ELF-1 (cell line): ENCODE measurements at regions not wholly inside any gene's neighbourhood (a gene's known extent, or its start where the extent isn't known, plus 50 kb on each side); places are given as distances from the start of the nearest gene placed in this dataset.
A peak's percentile ranks its signal among the peaks of the same experiment; 100 is the strongest.

ENCODE experiments used
- DNase-seq: peaks from one replicate; pipeline ENCODE4 v3.0.0-alpha.2; 2016; ENCODE audit warnings: low read depth, low spot score

DNA sequence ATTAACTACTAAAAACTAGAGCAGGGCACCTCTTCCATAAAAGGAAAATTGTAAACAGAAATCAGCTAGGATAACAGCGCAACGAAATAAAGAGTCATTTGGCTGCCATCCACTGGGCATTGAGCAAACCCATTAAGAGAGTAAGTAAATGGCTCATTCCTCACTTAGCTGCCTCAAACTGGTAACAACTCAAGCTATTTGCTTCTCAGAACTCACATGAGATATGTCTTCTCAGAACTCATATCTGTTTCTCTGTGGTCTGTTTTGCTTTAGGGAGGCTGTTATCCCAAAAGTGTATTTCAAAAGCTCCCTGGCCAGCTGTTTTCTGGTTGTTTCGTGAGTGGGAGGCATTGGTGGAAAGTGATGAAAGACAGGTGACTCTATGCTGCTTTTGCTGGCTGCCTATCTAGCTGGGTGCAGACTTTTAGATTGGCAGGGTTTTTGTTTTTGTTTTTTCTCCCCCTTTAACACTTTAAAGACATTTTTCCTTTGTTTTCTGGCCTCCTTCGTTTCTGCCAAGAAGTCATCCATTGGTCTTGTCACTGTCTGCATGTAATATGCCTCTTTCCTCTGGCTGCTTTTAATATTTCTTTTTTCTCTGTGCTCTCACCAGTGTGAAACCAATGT lies 269.2 kb upstream of the RGS18 start:
- no peak for DNase-seq

DNA sequence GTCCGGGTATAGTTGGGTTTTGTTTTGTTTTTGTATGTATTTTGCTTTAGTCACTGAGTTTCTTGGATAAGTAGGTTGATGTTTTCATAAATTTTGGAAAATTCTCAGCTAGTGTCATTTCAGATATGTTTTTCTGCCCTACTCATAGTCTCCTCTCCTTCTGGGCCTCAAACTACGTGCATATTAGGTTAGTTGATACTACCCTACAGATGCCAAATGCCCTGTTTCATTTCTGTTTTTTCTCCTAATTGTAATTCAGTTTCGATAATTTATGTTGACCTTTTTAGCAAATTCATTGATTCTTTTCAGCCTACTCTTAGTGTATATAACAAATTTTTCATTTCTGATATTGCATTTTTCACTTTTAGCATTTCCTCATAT lies 268.6 kb upstream of the RGS18 start:
- DNase-seq: no peak

DNA sequence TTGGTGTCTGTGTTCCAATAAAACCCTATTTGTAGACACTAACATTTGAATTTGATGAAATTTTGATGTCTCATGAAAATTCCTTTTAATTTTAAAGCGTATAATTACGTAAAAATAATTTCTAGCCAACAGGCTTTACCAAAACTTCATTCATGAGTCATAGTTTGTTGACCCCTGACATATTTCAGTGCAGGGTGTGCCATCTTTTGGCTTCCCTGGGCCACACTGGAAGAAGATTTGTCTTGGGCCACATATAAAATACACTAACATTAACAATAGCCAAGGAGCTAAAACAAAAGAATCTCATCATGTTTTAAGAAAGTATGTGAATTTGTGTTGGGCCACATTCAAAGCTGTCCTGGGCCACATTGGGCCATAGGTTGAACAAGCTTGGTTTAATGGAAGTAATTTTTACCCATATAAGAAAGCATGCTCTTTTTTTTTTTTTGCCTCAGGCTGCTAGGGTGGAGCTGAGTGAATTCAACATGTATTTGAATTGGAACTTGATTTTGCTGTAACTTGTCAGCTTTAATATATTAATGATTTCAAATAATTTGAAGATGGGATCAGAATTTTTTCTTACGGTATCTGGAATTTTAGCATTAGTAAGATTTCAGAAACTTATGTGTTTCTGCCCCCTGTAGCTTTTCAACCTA lies 267.7 kb upstream of the RGS18 start:
- DNase-seq: no peak

DNA sequence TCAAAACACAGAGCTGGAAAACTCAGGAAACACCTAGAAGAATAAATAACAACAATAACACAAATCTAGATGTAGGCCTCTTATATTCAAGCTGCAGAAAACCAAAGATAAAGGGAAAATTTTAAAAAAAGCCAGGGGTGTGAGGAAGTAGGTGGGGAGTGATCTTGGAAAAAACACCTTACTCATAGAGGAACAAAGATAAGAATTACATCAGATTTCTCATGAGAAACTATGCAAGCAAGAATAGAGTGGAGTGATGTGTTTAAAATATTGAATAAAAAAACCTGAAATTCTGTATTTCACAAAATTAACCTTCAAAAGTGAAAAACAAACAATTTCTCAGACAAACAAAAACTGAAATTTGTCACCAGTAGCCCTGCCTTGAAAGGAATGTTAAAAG lies 265.5 kb upstream of the RGS18 start:
- DNase-seq: no peak

DNA sequence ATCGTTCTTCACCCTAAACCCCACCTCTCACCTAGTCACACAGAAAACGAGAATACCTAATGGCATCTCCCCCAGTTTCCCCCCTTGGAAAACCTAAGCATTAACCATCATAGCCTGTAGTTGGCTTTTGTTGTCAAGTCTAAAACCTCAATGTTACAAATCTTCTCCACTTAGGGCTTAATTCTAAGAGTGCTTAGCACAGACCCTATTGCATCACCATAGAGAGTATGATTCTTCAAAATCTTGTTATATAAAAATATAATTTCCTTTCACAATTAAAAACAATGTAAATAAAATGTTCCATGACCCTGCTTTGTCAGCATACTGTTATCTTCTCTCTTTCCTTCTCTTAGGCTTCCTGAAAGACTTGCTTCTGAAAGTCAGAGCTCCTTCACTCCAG lies 263.2 kb upstream of the RGS18 start:
- DNase-seq: no peak

DNA sequence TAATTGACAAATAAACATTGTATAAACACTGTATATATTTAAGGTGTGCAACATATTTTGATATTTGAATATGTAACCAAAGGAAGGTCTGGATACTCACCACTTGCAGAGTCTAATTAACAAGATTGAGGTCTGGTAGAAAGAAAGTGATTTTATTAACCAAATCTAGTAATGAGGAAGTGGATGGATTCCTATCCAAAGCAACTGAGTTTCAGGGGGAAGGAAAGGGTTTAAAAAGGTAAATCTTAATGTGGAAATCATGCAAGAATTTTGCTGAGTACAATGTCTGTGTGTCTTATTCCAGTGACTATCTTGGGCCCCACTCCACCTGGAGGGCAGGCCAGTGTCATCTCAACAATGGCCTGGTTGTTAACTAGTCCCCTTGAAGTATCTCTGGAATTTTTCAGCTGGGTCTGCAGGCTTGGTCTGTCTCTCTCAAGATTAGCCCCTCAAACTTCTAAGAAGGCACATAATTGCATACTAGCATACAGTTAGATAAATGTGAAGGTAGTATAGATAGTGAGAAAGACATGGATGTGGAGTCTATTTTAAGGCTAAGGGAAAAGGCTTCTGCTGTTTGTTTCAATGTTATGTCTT lies 262.7 kb upstream of the RGS18 start:
- DNase-seq: peak; percentile 34

DNA sequence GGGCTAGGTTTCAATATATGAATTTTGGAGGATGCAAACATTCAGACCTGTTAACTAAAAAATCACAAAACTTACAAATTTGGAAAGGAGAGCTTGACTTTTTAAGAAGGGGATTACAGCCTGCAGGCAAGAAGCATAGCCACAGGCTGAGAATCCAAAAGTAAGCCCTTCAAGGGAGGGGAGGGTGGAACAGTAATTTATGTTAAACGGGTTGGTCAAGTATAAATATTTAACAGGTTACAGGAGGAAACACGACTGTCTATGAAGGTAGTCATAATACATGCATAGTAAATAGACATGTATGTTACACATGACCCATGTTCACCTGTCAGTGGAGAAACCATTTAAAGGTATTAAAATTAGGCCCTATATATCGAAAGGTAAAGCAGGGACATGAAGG lies 261.1 kb upstream of the RGS18 start:
- no peak for DNase-seq

DNA sequence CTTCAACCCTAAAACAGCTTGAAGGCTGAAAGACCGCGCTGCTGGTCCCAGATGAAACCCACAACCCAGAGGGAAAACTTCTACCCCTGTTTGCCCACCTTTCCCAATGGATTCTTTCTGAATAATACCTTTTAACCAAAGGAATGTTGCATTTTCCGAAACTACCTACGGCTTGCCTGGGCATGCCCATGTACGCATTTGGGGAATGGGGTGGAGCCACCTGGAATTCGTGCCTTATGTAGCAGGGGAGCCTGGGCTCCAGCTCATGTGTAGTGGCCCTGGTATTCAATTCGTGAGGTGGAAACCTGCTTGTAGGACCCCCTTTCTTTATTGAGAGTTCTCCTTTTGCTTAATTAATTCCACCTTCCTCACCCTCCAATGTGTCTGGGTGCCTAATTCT lies 256.6 kb upstream of the RGS18 start:
- DNase-seq: no peak

DNA sequence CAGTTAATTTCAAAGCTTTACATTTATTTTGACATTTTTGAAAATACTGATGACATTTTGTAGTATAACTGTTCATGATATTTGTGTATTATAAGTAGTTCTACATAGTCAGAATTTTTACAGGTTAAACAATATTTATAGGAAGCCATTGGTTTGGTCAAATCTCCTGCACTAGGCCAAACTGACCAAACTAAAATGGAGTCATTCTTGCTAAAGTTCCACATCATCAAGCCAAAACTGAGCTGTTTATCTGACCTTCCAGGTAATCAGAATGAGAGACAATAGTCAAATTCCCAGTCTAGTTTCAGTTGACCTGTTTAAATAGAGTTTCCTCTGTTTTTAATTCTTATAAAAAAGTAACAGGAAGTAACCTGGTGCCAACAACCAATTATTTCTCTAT lies 253.3 kb upstream of the RGS18 start:
- no peak for DNase-seq

DNA sequence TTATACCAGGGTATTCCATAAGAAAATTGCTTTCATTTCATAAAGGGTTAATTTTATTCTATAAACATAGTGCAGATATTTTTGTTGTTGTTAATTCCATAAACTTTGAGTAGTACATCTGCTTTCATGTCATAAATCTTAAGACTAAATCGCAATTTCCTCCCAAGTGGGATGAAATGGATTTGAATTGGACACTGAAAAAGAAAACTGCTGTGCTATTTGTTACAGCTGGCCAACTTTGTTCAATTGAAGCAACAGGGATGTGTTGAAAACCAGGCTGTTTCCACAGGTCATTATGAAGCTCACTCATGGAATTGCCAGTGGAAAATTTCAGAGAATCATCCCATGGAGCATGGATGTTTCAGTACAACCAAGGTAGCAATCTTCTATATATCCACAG lies 252.5 kb upstream of the RGS18 start:
- no peak for DNase-seq

DNA sequence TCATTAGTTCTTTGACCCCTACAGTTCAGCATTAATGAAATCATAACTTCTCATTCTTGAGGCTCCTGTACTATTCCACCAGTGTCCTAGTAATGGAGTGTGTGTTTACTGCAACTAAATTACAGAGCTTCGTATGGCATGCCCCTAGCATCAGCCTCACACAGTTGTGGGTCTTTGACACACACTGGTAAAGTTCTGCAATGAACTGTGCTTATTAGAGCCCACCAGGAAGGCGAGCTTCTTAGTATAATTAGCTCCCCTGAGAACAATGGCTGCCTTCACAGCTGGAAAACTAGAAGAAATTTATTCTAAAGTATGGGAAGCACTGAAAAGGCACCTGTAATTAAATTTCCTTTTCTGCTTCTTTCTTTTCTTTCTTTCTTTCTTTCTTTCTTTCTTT lies 251.1 kb upstream of the RGS18 start:
- DNase-seq: no peak

DNA sequence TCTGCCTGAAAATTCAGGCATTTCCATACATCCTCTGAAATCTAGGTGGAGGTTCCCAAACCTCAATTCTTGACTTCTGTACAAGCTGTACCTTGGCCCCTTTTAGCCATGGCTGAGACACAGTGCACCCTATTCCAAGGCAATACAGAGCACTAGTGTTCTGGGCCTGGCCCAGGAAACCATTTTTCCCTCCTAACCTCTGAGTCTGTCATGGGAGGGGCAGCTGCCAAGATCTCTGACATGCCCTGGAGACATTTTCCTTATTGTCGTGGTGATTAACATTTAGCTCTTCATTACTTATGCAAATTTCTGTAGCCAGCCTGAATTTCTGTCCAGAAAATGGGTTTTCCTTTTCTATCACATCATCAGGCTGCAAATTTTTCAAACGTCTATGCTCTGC lies 248.0 kb upstream of the RGS18 start:
- no peak for DNase-seq

DNA sequence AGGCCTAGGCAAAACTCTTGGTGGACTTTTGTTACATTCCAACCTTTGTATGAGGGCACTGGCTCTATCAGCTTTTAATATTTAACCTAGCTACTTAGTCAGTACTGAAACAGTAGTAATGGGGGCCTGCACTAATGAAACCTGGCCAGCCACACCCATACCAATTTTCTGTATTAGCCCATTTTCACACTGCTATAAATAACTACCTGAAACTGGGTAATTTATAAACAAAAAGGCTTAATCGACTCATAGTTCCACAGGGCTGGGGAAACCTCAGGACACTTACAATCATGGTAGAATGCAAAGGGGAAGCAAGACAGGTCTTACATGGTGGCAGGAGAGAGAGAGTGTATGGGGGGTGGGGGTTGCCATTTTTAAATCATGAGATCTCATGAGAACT lies 245.7 kb upstream of the RGS18 start:
- DNase-seq: no peak

DNA sequence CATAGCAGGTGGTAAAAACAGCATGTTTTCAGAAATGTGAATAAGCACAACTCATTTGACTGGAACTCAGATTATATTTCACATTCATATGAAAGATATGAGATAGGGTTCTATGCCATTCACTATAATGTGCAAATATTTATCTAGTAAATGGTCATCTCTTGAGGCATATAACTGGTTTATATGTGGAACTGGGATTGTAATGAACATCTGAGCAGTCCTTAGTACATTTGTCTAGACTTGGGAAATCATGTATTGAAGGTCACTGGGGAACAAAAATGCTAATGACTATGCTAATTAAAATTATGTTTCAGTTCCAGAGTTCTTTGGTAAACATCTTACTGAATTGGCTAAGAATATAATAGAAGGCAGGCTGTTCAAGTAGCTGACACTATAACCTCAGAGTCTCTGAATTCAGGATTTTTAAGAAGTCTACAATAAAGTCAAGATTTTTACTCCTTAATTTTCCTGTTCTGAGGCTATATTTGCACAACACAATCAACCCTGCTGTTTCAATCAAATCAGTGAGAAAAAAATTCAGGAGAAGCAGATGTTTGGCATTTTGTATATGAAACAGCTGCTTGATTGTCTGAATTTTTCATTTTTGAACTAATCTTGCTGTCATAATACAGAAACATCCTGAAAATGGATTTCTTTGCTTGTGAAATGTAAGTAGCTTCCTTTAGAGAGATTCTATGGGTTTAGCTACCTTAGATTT lies 244.8 kb upstream of the RGS18 start:
- DNase-seq: no peak

DNA sequence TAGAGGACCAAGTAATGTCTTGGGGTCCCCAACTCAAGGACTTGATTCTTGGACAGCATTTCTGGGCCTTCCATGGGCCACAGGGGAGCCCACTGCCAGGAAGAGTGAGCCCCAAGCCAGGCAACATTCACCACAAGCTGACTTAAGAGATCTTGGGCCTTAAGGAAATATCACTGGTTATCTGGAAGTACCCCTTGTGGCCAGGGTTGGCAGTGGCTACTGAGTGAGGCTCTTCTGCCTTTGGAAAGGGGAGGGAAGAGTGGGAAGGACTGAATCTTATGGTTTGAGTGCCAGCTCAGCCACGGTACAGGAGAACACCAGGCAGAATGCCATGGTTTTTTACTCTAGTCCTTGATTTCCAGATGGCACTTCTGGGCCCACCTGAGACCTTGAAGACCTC lies 228.9 kb upstream of the RGS18 start:
- no peak for DNase-seq

DNA sequence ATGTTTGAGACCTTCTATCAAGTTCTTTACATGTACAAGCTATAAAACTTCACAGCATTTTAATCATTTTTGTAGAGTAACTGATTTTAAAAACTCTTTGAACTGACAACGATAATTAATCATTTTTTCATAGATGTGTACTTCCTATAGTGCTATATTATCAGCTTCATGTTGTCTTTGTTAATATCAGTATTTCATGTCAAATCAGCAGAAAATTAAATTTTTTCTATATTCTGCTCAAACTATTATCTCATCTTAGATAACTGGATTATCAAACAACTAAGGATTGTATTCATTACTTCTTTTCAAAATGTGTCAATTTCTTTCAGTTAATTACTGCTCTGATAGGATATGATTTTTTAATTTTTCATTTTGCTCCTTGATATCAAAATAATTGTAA lies 214.6 kb upstream of the RGS18 start:
- DNase-seq: no peak

DNA sequence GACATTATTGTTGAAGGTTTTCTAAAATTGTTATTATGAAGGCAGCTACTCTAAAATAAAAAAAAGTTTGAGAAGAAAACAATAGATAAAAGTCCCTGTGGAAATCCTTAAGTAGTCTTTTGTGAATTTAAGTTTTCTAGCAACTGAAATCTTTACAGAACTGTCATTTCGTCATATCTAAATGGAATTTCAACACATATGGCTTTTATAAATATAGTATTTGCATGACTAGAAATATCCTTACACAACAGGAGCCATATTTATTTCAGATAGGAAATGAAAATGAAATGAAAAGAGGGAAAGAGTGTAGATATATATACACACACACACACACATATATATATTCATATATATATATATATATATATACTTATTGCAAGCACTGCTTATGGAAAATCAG lies 204.7 kb upstream of the RGS18 start:
- DNase-seq: no peak

DNA sequence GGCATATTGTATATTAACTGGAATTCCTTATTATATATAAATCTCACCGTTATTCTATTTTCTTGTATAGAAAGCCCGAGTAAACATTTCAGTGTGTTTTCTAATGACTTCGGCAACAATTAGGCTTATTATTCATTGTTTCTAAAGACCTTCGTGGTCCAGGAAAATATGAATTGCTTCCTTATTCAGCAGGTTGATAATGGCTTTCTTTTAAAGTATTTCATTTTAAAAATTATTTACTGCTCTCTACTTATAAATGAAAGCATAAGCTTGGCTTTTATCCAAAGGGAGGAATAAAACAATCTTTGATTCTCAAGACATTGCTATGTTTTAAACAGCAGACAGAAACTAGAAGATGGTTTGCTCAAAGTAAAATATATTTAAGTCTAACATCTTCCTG lies 198.4 kb upstream of the RGS18 start:
- no peak for DNase-seq

DNA sequence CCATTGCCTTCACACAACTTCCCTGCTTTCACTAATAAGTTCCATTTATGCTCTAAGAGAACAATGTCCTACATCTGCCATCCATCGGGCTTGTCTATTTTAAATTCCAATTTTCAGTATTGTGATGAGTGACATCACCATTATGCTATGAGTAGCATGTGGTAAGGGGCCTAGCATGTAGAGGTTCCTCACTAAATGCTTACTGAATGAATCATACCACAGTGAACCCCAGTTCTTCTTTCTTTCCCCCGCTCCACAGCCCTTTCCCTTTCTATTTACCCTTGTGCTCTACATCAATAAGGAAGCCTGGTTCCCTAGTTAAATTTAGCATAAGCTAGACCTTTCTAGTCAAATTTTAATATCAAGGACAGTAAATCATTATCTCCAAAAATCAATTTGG lies 195.0 kb upstream of the RGS18 start:
- no peak for DNase-seq

DNA sequence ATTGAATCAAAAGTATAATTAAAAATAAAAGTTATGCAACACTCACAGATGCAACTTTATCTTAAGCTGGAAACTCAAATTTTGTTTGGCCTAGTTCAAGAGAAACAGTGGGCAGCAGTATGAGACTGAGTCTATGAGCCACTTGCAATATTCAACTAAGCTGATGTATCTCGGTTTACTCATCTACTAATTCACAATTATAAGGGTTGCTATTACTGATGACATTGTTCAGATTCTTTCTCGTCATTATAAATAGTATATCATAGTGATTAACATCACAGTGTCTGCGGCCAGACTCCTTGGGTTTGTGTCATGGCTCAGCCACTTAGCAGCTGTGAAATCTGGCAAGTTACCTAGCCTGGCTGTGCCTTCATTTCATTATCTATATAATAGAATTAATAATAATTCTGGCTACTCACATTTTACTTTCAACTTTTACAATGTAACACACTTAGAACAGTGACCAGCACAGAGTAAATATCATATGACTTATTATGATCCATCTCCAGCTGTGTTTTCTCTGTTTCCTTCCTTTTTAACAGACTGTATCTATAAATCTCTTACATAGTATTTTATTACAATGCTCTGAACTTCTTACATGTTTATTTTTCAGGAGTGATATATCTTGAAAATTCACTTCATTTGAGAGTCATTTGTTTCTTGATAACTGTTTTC lies 194.3 kb upstream of the RGS18 start:
- no peak for DNase-seq

DNA sequence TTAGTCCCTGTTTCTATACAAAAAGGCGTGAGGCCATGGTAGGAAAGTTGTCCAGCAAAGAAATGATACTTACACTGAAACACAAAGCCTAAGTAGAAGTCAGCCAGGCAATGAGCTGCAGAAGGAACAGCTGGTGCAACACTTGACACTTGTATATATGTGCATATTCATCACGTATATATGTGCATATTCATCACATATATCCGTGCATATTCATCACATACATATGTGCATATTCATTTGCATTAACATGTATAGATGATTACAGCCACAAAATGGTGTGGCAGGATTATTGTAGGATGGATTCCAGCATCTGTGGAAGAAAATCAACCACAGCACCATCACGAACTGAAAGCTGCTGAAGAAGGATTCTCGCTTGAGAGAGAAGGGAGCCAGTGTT lies 189.0 kb upstream of the RGS18 start:
- DNase-seq: no peak

DNA sequence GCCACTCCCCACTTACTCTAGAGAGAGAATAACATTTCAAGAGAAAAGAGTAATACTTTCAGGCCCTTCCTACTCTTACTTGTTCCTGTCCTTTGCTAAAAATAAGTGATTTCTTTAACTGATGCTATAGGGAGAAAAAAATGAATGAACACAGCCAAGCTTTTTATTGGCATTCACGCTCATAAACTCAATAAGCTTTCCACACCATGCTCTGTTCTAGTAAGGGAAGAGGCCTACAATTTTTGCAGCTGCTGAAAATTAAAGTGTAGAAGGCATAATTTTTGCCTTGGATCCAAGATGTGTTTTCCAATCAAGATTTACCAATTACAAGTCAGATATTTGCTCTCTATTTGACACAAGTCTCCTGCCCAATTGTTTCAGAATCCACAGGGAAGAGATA lies 188.1 kb upstream of the RGS18 start:
- no peak for DNase-seq
